ENCODE measurements at regions not wholly inside any gene's neighbourhood (a gene's known extent, or its start where the extent isn't known, plus 50 kb on each side); places are given as distances from the start of the nearest gene placed in this dataset.

DNA sequence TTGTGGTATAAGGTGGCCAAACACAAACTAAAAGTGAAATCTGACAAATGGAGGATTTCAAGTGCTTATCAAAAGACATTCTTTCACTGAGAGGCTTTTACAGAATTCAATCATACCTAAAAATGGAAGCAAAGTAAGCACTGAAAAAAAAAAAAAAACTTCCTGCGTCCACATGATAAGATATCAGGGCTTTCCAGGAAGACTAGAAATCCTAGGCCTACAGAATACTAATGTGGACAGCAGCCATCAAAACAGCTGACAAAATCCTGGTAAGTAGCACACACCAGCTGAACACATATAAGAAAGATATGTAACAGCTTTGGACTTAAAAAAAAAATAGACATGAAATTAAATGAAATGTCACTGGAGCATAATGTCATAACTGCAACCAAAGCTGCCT, 178.2 kb downstream of the SUCLG1 start (continued):
- TF ChIP-seq RBM14 (IDR thresholded peaks at IDR 0.05; ENCODE audit: borderline replicate concordance, insufficient read depth, low read depth, low read length) (no peak), SMARCA5 (IDR thresholded peaks at IDR 0.05) (no peak), ZNF639 (CRISPR knock-in tag; conservative IDR thresholded peaks at IDR 0.05 in 1 of 2, IDR thresholded peaks at IDR 0.05 in 1 of 2) (no peak), ZNF586 (CRISPR knock-in tag; conservative IDR thresholded peaks at IDR 0.05) (no peak), SIRT6 (IDR thresholded peaks at IDR 0.05; ENCODE audit: low read depth, low read length) (no peak), PML (IDR thresholded peaks at IDR 0.05; ENCODE audit: low read length) (peak; percentile 31; the same call in 1 of the 2 replicates), TRIM24 (IDR thresholded peaks at IDR 0.05) (peak in 1 of 2 experiments; percentile 59; a peak in 2 of 4 replicates), CBX8 (IDR thresholded peaks at IDR 0.05; ENCODE audit: borderline replicate concordance, extremely low read depth, low read depth, low read length, poor library complexity, severe bottlenecking) (no peak), CBFA2T2 (conservative IDR thresholded peaks at IDR 0.05) (peak; percentile 84), RBM17 (IDR thresholded peaks at IDR 0.05; ENCODE audit: borderline replicate concordance, low read depth, low read length) (no peak), ZNF77 (CRISPR knock-in tag; IDR thresholded peaks at IDR 0.05) (no peak), KLF6 (CRISPR knock-in tag; IDR thresholded peaks at IDR 0.05; ENCODE audit: borderline replicate concordance) (no peak), HDAC8 (tag; IDR thresholded peaks at IDR 0.05) (no peak), ZNF551 (CRISPR knock-in tag; IDR thresholded peaks at IDR 0.05) (no peak)
- TF ChIP-seq, protein P1, sequence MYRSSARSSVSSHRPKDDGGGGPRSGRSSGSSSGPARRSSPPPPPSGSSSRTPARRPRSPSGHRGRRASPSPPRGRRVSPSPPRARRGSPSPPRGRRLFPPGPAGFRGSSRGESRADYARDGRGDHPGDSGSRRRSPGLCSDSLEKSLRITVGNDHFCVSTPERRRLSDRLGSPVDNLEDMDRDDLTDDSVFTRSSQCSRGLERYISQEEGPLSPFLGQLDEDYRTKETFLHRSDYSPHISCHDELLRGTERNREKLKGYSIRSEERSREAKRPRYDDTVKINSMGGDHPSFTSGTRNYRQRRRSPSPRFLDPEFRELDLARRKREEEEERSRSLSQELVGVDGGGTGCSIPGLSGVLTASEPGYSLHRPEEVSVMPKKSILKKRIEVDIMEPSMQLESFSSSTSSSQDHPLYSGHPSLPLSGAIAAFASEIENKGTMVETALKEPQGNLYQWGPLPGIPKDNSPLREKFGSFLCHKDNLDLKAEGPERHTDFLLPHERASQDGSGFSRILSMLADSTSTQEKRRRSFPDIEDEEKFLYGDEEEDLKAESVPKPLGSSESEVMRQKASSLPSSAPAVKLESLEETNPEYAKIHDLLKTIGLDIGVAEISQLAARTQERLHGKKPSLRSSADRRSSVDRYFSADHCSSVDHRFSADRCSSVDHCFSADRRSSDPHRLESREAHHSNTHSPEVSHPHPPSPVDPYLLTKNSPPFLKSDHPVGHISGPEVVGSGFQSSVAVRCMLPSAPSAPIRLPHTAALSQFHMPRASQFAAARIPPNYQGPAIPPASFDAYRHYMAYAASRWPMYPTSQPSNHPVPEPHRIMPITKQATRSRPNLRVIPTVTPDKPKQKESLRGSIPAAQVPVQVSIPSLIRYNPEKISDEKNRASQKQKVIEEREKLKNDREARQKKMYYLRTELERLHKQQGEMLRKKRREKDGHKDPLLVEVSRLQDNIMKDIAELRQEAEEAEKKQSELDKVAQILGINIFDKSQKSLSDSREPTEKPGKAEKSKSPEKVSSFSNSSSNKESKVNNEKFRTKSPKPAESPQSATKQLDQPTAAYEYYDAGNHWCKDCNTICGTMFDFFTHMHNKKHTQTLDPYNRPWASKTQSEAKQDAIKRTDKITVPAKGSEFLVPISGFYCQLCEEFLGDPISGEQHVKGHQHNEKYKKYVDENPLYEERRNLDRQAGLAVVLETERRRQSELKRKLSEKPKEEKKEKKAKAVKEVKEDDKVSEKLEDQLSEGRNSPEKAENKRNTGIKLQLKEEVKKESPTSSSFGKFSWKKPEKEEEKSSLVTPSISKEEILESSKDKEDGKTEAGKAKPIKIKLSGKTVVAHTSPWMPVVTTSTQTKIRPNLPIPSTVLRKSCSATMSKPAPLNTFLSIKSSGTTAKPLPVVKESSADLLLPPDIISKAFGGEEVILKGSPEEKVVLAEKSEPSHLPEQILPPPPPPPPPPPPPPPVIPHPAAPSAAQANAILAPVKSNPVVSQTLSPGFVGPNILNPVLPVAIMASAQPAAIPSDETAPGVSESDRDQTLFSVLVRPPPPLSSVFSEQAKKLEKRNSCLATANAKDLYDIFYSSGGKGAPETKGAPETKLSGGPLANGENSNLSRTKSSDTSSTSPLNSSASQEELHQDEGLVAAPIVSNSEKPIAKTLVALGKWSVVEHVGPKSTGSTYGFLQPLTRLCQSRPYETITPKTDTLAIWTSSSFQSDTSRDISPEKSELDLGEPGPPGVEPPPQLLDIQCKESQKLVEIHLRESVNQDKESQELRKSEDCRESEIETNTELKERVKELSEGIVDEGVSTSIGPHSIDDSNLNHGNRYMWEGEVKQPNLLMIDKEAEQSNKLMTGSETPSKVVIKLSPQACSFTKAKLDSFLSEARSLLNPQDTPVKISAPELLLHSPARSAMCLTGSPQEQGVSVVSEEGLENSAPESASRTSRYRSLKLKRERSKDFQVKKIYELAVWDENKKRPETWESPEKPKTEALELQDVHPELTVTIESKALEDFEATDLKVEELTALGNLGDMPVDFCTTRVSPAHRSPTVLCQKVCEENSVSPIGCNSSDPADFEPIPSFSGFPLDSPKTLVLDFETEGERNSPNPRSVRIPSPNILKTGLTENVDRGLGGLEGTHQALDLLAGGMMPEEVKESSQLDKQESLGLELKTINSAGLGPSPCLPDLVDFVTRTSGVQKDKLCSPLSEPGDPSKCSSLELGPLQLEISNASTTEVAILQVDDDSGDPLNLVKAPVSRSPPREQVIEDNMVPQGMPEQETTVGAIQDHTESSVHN (IDR thresholded peaks at IDR 0.05; ENCODE audit: borderline replicate concordance in 1 of 2, low read depth in 1 of 2), result no peak
- TF ChIP-seq, protein P2, sequence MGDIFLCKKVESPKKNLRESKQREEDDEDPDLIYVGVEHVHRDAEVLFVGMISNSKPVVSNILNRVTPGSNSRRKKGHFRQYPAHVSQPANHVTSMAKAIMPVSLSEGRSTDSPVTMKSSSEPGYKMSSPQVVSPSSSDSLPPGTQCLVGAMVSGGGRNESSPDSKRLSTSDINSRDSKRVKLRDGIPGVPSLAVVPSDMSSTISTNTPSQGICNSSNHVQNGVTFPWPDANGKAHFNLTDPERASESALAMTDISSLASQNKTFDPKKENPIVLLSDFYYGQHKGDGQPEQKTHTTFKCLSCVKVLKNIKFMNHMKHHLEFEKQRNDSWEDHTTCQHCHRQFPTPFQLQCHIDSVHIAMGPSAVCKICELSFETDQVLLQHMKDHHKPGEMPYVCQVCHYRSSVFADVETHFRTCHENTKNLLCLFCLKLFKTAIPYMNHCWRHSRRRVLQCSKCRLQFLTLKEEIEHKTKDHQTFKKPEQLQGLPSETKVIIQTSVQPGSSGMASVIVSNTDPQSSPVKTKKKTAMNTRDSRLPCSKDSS (IDR thresholded peaks at IDR 0.05; ENCODE audit: low read depth, partially characterized antibody), result no peak
